ENCODE measurements at regions not wholly inside any gene's neighbourhood (a gene's known extent, or its start where the extent isn't known, plus 50 kb on each side); places are given as distances from the start of the nearest gene placed in this dataset.
A peak's percentile ranks its signal among the peaks of the same experiment; 100 is the strongest.
"Not testable (repeated sequence)": the region's sequence is repeated elsewhere in the genome, so short reads cannot be mapped to it uniquely, and the experiment has no call there.

DNA sequence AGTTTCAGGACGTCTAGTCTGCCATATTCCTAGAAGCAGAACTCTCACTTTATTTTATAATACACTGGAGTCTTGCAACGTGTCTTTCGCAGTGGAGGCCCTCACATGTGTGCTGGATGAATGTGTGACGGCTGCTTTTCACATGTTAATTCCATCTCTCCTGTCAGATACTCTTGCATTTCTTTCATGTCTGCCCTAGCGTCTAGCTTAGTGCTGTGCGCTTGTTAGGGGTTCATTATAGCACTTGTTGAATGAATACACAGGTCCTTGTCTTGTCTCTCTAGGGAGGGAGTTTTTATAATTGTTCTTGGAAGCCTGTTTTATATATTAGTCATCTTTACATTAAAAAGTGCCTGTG lies 94.4 kb downstream of the MAP3K8 start:
- Histone ChIP-seq H3K36me3 (no peaks in the 10 kb centered on the region), H3K27ac (peak overlapping the region in 1 of 12 donors; percentile 91), H3K27me3 (no peaks in the 10 kb centered on the region), H3K4me1 (peaks cover 0 to 79% (median 0%) of the 10 kb centered on the region in 12 donors), H3K4me3 (no peak overlapping the region), H3K9me3 (no peaks in the 10 kb centered on the region)
- ATAC-seq (no peak), DNase-seq (no peak)
- WGBS, 4 donors = 89 to 93% (median 92%) methylated on average over 6 of the region's 6 CpGs
- no peak for TF ChIP-seq POLR2A (IDR thresholded peaks at IDR 0.05)
- TF ChIP-seq, protein P1, sequence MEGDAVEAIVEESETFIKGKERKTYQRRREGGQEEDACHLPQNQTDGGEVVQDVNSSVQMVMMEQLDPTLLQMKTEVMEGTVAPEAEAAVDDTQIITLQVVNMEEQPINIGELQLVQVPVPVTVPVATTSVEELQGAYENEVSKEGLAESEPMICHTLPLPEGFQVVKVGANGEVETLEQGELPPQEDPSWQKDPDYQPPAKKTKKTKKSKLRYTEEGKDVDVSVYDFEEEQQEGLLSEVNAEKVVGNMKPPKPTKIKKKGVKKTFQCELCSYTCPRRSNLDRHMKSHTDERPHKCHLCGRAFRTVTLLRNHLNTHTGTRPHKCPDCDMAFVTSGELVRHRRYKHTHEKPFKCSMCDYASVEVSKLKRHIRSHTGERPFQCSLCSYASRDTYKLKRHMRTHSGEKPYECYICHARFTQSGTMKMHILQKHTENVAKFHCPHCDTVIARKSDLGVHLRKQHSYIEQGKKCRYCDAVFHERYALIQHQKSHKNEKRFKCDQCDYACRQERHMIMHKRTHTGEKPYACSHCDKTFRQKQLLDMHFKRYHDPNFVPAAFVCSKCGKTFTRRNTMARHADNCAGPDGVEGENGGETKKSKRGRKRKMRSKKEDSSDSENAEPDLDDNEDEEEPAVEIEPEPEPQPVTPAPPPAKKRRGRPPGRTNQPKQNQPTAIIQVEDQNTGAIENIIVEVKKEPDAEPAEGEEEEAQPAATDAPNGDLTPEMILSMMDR (IDR thresholded peaks at IDR 0.05) = no peak
- intact Hi-C loops (cut with DNase I) = loop anchor here in 1 of 10 donors (10.0 kb wide), 1 partner anchor 64 kb away; no protein-coding TSS in a partner anchor

DNA sequence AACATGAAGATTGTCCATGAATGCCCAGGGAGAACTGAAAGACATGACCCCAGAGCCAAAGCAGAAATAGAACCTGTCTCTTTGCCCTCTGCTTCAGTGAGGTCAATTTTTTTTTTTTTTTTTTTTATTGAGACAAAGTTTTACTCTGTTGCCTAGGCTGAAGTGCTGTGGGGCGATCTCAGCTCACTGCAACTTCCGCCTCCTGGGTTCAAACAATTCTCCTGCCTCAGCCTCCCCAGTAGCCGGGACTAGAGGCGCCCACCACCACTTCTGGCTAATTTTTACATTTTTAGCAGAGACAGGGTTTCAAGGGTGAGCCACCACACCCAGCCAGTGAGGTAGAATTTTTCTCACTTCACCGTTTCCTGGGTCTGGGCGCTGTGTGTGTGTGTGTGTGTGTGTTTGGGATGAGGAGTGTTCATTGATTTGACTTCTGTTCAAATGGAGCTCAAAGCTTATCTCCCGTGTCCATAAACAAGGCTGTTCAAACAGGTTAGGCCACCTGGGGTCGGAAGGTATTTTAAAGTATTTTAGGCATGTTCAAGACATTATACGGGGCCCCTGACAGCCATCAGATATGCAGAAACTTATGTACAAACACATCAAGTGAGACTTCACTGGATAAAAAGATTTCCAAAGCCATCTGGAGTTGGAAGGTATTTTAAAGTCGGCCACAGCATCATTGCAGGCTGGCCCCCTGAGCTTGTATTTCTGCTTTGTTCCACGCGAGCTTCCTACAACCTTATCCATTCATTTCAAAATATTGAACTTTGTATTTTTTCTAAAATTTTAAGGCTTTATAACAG lies 93.8 kb downstream of the MAP3K8 start:
- H3K4me1 ChIP-seq = peaks cover 0 to 73% (median 0%) of the 10 kb centered on the region in 12 donors
- no peaks in the 10 kb centered on the region for H3K36me3 ChIP-seq
- H3K4me3 ChIP-seq = no peak overlapping the region
- H3K9me3 ChIP-seq = no peaks in the 10 kb centered on the region
- DNase-seq = no peak
- ATAC-seq = no peak
- peak overlapping the region in 1 of 12 donors; percentile 91 for H3K27ac ChIP-seq
- TF ChIP-seq POLR2A (IDR thresholded peaks at IDR 0.05) = no peak
- TF ChIP-seq, protein P1 (IDR thresholded peaks at IDR 0.05) = no peak
- WGBS, 4 donors = 83 to 91% (median 88%) methylated on average over 12 of the region's 12 CpGs
- H3K27me3 ChIP-seq = no peaks in the 10 kb centered on the region
- intact Hi-C loops (cut with DNase I) = loop anchor here in 1 of 10 donors (10.0 kb wide), 1 partner anchor 63 kb away; no protein-coding TSS in a partner anchor

DNA sequence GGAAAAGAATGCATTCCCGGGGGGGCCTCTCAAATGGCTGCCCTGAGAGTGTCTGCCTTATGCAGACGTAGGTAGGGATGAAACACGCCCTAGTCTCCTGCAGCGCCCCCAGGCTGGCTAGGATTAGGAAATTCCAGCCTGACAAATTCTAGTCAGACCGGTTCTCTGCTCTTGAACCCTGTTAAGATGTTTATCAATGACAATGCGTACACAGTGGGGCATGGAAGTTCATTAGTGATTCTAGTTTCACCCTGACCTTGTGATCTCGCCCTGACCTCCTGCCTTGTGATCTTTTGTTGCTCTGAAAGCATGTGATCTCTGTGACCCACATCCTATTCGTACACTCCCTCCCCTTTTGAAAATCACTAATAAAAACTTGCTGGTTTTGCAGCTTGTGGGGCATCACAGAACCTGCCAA lies 88.7 kb downstream of the MAP3K8 start:
- H3K4me3 ChIP-seq, ATAC-seq, H3K27me3 ChIP-seq, H3K36me3 ChIP-seq, DNase-seq: not testable (repeated sequence)
- H3K9me3 ChIP-seq = peaks cover 0 to 11% (median 6%) of the 10 kb centered on the region in 12 donors
- intact Hi-C loops (cut with DNase I) = loop anchor here in 1 of 10 donors (10.0 kb wide), 1 partner anchor 58 kb away; no protein-coding TSS in a partner anchor
- H3K27ac ChIP-seq = peak overlapping the region in 1 of 12 donors; percentile 25
- peaks cover 0 to 25% (median 0%) of the 10 kb centered on the region in 12 donors for H3K4me1 ChIP-seq
- 67 to 70% (median 70%) methylated on average over 8 of the region's 8 CpGs for WGBS, 4 donors

DNA sequence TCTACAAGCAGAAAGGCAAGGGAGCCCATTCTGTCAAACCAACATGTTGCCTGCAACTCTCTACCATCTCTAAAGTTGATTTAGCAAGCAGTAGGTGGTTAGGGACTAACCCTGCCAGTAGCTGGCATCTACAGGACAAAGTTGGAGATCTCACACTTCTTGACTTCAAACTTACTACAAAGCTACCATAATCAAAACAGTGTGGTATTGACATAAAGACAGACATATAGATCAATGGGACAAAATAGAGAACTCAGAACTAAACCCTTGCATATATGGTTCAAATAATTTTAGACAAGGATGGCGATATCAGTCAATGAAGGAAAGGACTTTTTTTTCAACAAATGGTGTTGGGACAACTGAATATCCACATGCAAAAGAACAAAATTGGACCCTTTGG lies 84.9 kb downstream of the MAP3K8 start:
- Histone ChIP-seq H3K4me3 (no peak overlapping the region), H3K27ac (no peak overlapping the region), H3K27me3 (no peaks in the 10 kb centered on the region), H3K9me3 (peaks cover 0 to 11% (median 6%) of the 10 kb centered on the region in 12 donors), H3K4me1 (no peaks in the 10 kb centered on the region), H3K36me3 (no peaks in the 10 kb centered on the region)
- ATAC-seq (no peak), DNase-seq (no peak)
- 81 to 92% (median 90%) methylated on average over 1 of the region's 1 CpG for WGBS, 4 donors
- intact Hi-C loops (cut with DNase I) = no loop called here
- TF ChIP-seq POLR2A (IDR thresholded peaks at IDR 0.05) = no peak
- TF ChIP-seq, protein P1 (IDR thresholded peaks at IDR 0.05) = no peak

Data from heart left ventricle (tissue), 16 donors.